ENCODE measurements at regions not wholly inside any gene's neighbourhood (a gene's known extent, or its start where the extent isn't known, plus 50 kb on each side); places are given as distances from the start of the nearest gene placed in this dataset.

DNA sequence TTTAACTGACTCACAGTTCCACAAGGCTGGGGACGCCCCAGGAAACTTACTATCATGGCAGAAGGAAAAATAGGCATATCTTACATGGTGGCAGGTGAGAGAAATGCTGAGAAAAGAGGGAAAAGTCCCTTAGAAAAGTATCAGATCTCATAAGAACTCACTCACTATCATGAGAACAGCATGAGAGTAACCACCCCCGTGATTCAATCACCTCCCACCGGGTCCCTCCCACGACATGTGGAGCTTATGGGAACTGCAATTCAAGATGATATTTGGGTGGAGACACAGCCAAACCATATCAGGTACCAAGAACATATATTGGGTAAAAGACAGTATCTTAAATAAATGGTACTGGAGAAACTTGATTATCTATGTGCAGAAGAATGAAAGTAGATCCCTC, 100.3 kb upstream of the FAR2 start:
- TF ChIP-seq POLR2A (IDR thresholded peaks at IDR 0.05; ENCODE audit: low read length) (no peak), GATA1 (IDR thresholded peaks at IDR 0.05; ENCODE audit: low read depth, low read length) (no peak)

All from erythroblast (primary cell).